ENCODE measurements at regions not wholly inside any gene's neighbourhood (a gene's known extent, or its start where the extent isn't known, plus 50 kb on each side); places are given as distances from the start of the nearest gene placed in this dataset.

DNA sequence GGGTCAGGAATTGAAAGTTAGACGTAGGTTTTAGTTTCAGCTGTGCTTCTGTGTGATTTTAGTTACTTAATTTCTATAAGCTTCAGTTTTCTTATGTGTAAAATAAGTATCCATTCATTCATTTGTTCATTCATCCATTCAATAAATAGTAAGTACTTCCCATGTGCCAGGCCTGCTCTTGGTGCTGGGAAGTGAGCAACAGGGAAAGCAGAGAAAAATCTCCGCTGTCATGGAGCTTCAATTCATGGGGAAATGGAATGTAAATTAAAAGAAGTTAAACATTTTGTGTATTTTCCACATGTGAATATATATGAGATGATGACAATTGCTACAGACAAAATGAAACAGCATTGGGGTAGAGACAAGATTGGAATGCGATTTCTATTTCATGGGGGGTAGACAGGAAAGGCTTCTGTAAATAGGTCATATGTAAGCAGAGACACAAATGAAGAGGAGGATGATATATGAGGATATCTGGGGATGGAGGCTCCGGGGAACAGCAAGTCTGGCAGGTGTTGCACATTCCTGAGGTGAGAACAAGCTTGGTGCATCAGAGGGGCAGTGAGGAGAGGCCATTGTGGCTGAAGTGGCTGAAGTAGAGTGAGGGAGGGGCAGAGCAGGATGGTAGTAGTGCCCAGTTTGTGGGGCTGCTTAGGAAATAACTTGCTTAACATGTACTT lies 66.2 kb downstream of the FHIP1A start:
- Histone ChIP-seq H2AFZ (ENCODE audit: low read length) (no peak overlapping the region), H3K4me1 (ENCODE audit: low read length) (peaks cover 20% of the 10 kb centered on the region; the same call in 1 of the 2 replicates), H3K9ac (ENCODE audit: low read length) (no peak overlapping the region), H3K79me2 (ENCODE audit: low read length) (no peaks in the 10 kb centered on the region), H3K4me3 (ENCODE audit: low read length) (no peak overlapping the region), H3F3A (ENCODE audit: insufficient read depth, low read length) (no peaks in the 10 kb centered on the region), H3K4me2 (ENCODE audit: low read depth, low read length) (no peak overlapping the region), H3K27ac (ENCODE audit: low read length) (no peak overlapping the region), H3K36me3 (replicated peaks; ENCODE audit: insufficient read depth, low read length) (no peaks in the 10 kb centered on the region), H3K9me3 (replicated peaks; ENCODE audit: insufficient read depth, low read length) (no peaks in the 10 kb centered on the region), H3K27me3 (replicated peaks; ENCODE audit: insufficient read depth, low read length) (no peaks in the 10 kb centered on the region), H4K20me1 (ENCODE audit: insufficient read depth, low read length) (no peaks in the 10 kb centered on the region), H3K9me2 (replicated peaks; ENCODE audit: insufficient read depth, low read length) (no peaks in the 10 kb centered on the region)
- no peak for DNase-seq
- TF ChIP-seq EZH2phosphoT487 (IDR thresholded peaks at IDR 0.05; ENCODE audit: low read length) (no peak), EZH2 (optimal IDR thresholded peaks at IDR 0.05; ENCODE audit: low read depth, low read length) (no peak)
- TF ChIP-seq, protein P1, sequence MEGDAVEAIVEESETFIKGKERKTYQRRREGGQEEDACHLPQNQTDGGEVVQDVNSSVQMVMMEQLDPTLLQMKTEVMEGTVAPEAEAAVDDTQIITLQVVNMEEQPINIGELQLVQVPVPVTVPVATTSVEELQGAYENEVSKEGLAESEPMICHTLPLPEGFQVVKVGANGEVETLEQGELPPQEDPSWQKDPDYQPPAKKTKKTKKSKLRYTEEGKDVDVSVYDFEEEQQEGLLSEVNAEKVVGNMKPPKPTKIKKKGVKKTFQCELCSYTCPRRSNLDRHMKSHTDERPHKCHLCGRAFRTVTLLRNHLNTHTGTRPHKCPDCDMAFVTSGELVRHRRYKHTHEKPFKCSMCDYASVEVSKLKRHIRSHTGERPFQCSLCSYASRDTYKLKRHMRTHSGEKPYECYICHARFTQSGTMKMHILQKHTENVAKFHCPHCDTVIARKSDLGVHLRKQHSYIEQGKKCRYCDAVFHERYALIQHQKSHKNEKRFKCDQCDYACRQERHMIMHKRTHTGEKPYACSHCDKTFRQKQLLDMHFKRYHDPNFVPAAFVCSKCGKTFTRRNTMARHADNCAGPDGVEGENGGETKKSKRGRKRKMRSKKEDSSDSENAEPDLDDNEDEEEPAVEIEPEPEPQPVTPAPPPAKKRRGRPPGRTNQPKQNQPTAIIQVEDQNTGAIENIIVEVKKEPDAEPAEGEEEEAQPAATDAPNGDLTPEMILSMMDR (IDR thresholded peaks at IDR 0.05; ENCODE audit: low read length) = no peak

DNA sequence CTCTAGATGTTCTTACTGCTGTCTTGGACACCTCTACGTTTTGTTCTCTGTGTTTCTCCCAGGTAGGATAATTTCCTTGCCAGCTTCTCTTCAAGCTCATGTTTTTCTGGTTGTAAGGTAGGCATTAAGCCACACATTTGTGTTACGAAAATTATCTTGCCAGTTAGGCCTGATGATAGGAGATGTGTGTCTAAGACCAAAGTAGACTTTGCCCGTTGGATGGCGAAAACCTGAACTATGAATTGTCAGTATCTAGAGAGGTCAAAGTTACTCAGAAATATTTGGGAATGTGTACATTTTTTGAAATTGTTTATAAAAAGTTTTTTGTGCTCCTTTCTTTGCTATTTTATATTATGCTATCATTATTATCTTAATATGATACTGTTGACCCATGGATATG lies 72.8 kb downstream of the FHIP1A start:
- Histone ChIP-seq H3K4me3 (ENCODE audit: low read length) (no peak overlapping the region), H3K4me2 (ENCODE audit: low read depth, low read length) (no peak overlapping the region), H3K9me3 (replicated peaks; ENCODE audit: insufficient read depth, low read length) (no peaks in the 10 kb centered on the region), H3F3A (ENCODE audit: insufficient read depth, low read length) (no peaks in the 10 kb centered on the region), H3K36me3 (replicated peaks; ENCODE audit: insufficient read depth, low read length) (no peaks in the 10 kb centered on the region), H3K9ac (ENCODE audit: low read length) (no peak overlapping the region), H3K27me3 (replicated peaks; ENCODE audit: insufficient read depth, low read length) (no peaks in the 10 kb centered on the region), H3K79me2 (ENCODE audit: low read length) (no peaks in the 10 kb centered on the region), H3K27ac (ENCODE audit: low read length) (no peak overlapping the region), H3K9me2 (replicated peaks; ENCODE audit: insufficient read depth, low read length) (no peaks in the 10 kb centered on the region), H2AFZ (ENCODE audit: low read length) (no peak overlapping the region), H4K20me1 (ENCODE audit: insufficient read depth, low read length) (no peaks in the 10 kb centered on the region), H3K4me1 (ENCODE audit: low read length) (no peaks in the 10 kb centered on the region)
- DNase-seq = no peak
- TF ChIP-seq EZH2phosphoT487 (IDR thresholded peaks at IDR 0.05; ENCODE audit: low read length) = no peak
- TF ChIP-seq, protein P1 (IDR thresholded peaks at IDR 0.05; ENCODE audit: low read length) = no peak
- no peak for TF ChIP-seq EZH2 (optimal IDR thresholded peaks at IDR 0.05; ENCODE audit: low read depth, low read length)

DNA sequence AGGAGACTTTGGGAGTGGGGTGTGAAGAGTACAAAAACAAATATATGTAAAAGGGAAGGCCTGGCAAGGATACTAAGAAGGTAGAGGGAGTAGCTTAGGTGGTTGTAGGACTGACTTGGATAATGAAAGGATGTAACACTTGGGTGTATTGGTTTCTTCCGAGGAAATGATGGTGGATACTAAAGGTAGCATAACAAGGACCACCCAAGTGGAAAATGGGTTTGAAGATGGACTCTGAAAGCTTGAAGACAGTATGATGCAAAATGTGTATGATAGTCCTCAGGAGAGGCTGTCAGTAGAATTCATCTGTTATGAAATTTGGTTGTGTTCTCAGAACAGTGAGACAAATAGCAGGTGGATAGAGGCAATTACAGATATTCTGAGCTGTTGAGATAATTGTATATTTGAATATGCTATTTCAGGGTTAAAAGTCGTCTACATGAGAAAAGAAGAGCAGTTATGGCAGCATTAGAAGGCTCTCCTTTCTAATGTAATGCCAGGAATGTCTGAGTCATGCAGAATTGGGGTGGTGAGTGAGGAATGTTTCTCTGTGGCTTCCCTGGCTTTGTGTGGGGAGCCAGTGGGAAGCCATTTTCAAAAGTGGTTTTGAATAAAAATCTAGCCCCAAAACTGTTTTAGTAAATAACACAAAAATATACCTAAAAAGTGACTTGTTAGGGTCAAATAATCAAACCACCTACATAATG lies 75.6 kb downstream of the FHIP1A start:
- no peaks in the 10 kb centered on the region for H4K20me1 ChIP-seq (ENCODE audit: insufficient read depth, low read length)
- H3K27me3 ChIP-seq (replicated peaks; ENCODE audit: insufficient read depth, low read length) = no peaks in the 10 kb centered on the region
- no peaks in the 10 kb centered on the region for H3K4me1 ChIP-seq (ENCODE audit: low read length)
- H3F3A ChIP-seq (ENCODE audit: insufficient read depth, low read length) = no peaks in the 10 kb centered on the region
- DNase-seq = no peak
- H3K27ac ChIP-seq (ENCODE audit: low read length) = no peak overlapping the region
- H3K79me2 ChIP-seq (ENCODE audit: low read length) = no peaks in the 10 kb centered on the region
- no peak overlapping the region for H3K4me2 ChIP-seq (ENCODE audit: low read depth, low read length)
- H3K4me3 ChIP-seq (ENCODE audit: low read length) = no peak overlapping the region
- TF ChIP-seq, protein P1 (IDR thresholded peaks at IDR 0.05; ENCODE audit: low read length) = no peak
- TF ChIP-seq EZH2phosphoT487 (IDR thresholded peaks at IDR 0.05; ENCODE audit: low read length) = no peak
- no peak for TF ChIP-seq EZH2 (optimal IDR thresholded peaks at IDR 0.05; ENCODE audit: low read depth, low read length)
- no peaks in the 10 kb centered on the region for H3K9me3 ChIP-seq (replicated peaks; ENCODE audit: insufficient read depth, low read length)
- no peaks in the 10 kb centered on the region for H3K9me2 ChIP-seq (replicated peaks; ENCODE audit: insufficient read depth, low read length)
- H3K9ac ChIP-seq (ENCODE audit: low read length) = no peak overlapping the region
- no peaks in the 10 kb centered on the region for H3K36me3 ChIP-seq (replicated peaks; ENCODE audit: insufficient read depth, low read length)
- no peak overlapping the region for H2AFZ ChIP-seq (ENCODE audit: low read length)

Measured in MM.1S (cell line).